HAP-1 (cell line): ENCODE measurements at regions not wholly inside any gene's neighbourhood (a gene's known extent, or its start where the extent isn't known, plus 50 kb on each side); places are given as distances from the start of the nearest gene placed in this dataset.
"Not testable (repeated sequence)": the region's sequence is repeated elsewhere in the genome, so short reads cannot be mapped to it uniquely, and the experiment has no call there.

Experiments
- DNase-seq, 2 experiments: peaks; one replicate each; pipeline ENCODE4 v3.0.0-alpha.2; 2016 to 2020; ENCODE audit warnings: low spot score in 2 of 2
- H3K27me3 ChIP-seq: fragments of 250-450 bp; sonication (Bioruptor Pico); 2 replicates; pipeline ENCODE4 v1.5.1; 2020; ENCODE audit warnings: low read depth, mild to moderate bottlenecking, moderate library complexity
- H3K36me3 ChIP-seq: fragments of 250-450 bp; sonication (Bioruptor Pico); replicated peaks from 2 replicates; pipeline ENCODE4 v1.5.1; 2020; ENCODE audit warnings: mild to moderate bottlenecking
- H3K4me1 ChIP-seq: fragments of 250-450 bp; sonication (Bioruptor Pico); 2 replicates; pipeline ENCODE4 v1.5.1; 2020; ENCODE audit warnings: mild to moderate bottlenecking
- H3K4me3 ChIP-seq: fragments of 250-450 bp; sonication (Bioruptor Pico); 2 replicates; pipeline ENCODE4 v1.5.1; 2020; ENCODE audit warnings: mild to moderate bottlenecking, moderate library complexity
- H3K9me3 ChIP-seq: fragments of 250-450 bp; sonication (Bioruptor Pico); 2 replicates; pipeline ENCODE4 v1.5.1; 2020; ENCODE audit warnings: mild to moderate bottlenecking, moderate library complexity
- in situ Hi-C: fragments of 300-500 bp; cut with MboI; formaldehyde crosslinking; loops from 3 replicates; pipeline ENCODE4 v1.14.3; 2020; ENCODE audit warnings: low sequenced_read_pairs, inconsistent platforms, mixed read lengths

- in situ Hi-C loops, DNase-seq, H3K4me3 ChIP-seq, H3K27me3 ChIP-seq, H3K9me3 ChIP-seq, H3K4me1 ChIP-seq, H3K36me3 ChIP-seq: not testable (repeated sequence)
These were observed 144.6 kb upstream of the DUSP22 start for GRCh38 chr6:147651-148050.

GRCh38 chr6:148051-148984 lies 144.0 kb upstream of the DUSP22 start:
- H3K4me3 ChIP-seq, H3K9me3 ChIP-seq, H3K4me1 ChIP-seq, H3K27me3 ChIP-seq, in situ Hi-C loops, H3K36me3 ChIP-seq: not testable (repeated sequence)
- peak in 1 of 2 experiments; percentile 76 for DNase-seq

GRCh38 chr6:150147-150546 lies 142.1 kb upstream of the DUSP22 start:
- H3K27me3 ChIP-seq, H3K4me1 ChIP-seq, H3K9me3 ChIP-seq, H3K4me3 ChIP-seq, H3K36me3 ChIP-seq, in situ Hi-C loops, DNase-seq: not testable (repeated sequence)

DNA sequence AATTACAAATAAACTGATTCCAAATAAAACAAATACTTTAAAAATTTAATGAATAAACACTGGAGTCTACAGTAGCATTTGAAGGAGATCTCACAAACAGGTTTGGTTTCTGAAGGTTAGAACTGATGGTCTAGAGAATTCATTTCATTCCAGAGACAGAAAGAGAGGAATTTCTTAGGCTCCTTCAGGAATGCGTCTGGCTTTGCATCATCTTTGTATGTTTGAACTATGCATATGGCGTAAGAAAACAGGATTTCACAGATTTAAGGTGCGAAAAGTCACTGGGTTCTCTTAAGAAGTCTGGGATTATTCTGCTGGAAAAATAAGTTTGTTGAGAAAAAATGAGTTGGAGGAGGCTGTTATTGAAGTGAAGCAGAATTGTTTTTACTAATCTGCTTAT lies 139.9 kb upstream of the DUSP22 start:
- H3K36me3 ChIP-seq, in situ Hi-C loops, DNase-seq, H3K9me3 ChIP-seq, H3K4me1 ChIP-seq, H3K4me3 ChIP-seq, H3K27me3 ChIP-seq: not testable (repeated sequence)

- H3K4me3 ChIP-seq, H3K9me3 ChIP-seq, in situ Hi-C loops, H3K36me3 ChIP-seq, H3K4me1 ChIP-seq, DNase-seq, H3K27me3 ChIP-seq: not testable (repeated sequence)
These were observed 139.3 kb upstream of the DUSP22 start for GRCh38 chr6:153026-153425.

DNA sequence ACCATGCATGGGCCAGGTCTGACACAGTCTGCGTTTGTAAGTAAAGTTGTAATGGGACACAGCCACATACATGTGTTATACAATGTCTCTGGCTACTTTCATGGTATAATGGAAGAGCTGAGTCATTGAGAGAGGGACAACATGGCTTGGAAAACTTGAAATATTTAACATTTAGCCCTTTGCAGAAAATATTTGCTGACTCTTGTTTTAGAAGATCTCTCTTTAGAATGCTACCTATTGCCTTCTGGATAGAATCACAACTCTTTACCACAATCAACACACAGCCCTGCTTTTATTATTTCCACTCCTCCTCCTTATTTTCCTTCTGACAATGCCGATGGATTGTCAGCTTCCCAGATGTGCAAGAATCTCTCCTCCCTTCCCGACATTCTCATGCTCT lies 138.4 kb upstream of the DUSP22 start:
- H3K4me3 ChIP-seq, H3K36me3 ChIP-seq, H3K27me3 ChIP-seq, in situ Hi-C loops, H3K9me3 ChIP-seq, H3K4me1 ChIP-seq, DNase-seq: not testable (repeated sequence)

- DNase-seq, in situ Hi-C loops, H3K4me3 ChIP-seq, H3K27me3 ChIP-seq, H3K36me3 ChIP-seq, H3K4me1 ChIP-seq, H3K9me3 ChIP-seq: not testable (repeated sequence)
These were observed 137.8 kb upstream of the DUSP22 start for GRCh38 chr6:154321-155092.

DNA sequence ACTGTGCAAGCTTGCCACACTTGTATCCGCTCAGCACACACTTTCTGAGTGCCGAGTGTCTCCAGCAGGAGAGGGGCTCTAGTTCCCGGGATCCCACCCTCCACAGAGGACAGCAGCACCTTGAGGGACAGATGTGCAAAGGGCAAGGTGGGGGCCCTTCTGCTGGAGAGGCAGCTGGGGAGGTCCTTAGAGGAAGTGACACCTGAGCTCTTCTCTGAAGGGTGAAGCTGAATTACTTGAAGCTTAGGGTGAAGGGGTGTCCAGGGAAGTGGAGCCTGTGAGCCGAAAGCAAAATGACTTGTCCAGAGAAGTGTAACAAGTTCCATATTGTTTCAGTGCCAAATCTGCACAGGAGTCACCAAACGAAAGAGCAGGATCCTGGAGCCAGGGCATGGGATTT lies 136.3 kb upstream of the DUSP22 start:
- in situ Hi-C loops, result no loop called here
- no peaks in the 10 kb centered on the region for H3K9me3 ChIP-seq
- DNase-seq, result no peak
- H3K4me1 ChIP-seq, result no peaks in the 10 kb centered on the region
- no peak overlapping the region for H3K4me3 ChIP-seq
- no peaks in the 10 kb centered on the region for H3K27me3 ChIP-seq
- H3K36me3 ChIP-seq, result no peaks in the 10 kb centered on the region

DNA sequence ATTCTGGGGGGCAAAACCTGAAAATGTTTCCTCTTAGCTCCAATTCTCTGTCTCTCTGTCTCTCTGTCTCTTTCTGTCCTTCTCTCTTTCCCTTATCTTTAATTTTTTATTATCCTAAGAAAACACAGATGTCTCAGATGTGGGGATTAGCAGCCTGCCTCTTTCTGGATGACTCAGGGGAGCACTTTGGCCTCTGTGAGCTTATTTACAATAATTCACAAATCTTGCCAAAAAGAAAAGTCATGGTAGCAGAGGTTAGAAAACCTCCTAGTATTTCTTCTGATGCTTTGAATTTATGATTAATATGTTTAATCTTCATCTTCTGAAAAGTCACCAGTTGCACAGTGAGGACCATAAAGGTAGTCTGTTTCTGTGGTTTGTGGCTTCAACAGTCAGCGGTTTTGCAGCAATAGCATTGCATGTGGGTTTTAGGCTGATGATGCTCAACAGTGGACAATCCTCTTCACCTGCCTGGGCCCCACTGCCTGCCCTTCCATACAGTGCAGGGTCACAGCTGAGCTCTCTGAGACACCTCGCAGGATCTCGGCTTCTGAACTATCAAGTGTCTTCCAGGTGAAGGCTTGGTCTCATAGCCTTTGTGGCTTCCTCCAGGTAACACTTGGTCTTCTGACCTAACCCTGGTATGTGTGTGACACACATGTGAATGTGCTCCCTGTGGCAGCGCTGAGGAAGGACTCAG lies 135.7 kb upstream of the DUSP22 start:
- H3K4me3 ChIP-seq, H3K9me3 ChIP-seq, H3K27me3 ChIP-seq, in situ Hi-C loops, H3K36me3 ChIP-seq, DNase-seq, H3K4me1 ChIP-seq: not testable (repeated sequence)

- H3K36me3 ChIP-seq, DNase-seq, H3K4me3 ChIP-seq, H3K27me3 ChIP-seq, H3K9me3 ChIP-seq, H3K4me1 ChIP-seq, in situ Hi-C loops: not testable (repeated sequence)
These were observed 135.1 kb upstream of the DUSP22 start for GRCh38 chr6:157176-157575.

DNA sequence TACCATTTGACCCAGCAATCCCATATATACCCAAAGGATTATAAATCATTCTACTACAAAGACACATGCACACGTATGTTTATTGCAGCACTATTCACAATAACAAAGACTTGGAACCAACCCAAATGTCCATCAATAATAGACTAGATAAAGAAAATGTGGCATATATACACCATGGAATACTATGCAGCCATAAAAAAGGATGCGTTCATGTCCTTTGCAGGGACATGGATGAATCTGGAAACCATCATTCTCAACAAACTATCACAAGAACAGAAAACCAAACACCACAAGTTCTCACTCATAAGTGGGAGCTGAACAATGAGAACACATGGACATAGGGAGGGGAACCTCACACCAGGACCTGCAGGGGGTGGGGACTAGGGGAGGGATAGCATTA lies 130.6 kb upstream of the DUSP22 start:
- H3K27me3 ChIP-seq, H3K4me3 ChIP-seq, in situ Hi-C loops, H3K9me3 ChIP-seq, DNase-seq, H3K36me3 ChIP-seq, H3K4me1 ChIP-seq: not testable (repeated sequence)

DNA sequence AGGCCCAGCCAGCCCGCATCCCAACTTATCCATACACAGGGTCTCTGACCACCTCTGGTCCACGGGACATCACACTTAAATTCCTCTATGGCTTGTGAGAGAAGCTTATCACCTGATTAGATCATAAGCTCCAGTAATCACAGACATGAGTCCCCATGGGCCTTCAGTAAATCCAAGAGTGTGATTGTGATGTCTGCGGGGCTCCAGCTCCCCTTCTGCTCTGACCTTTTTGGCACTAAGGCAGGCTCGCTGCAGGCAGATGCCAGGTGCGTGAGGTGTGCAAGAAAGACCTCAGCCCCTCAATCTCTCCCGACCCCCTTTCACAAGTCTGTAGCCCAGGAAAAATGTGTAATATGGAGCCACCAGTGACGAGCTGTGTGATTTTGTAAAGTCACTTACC lies 127.6 kb upstream of the DUSP22 start:
- Histone ChIP-seq H3K4me3 (no peak overlapping the region), H3K36me3 (no peaks in the 10 kb centered on the region), H3K9me3 (no peaks in the 10 kb centered on the region), H3K27me3 (no peaks in the 10 kb centered on the region), H3K4me1 (no peaks in the 10 kb centered on the region)
- in situ Hi-C loops, result no loop called here
- no peak for DNase-seq

DNA sequence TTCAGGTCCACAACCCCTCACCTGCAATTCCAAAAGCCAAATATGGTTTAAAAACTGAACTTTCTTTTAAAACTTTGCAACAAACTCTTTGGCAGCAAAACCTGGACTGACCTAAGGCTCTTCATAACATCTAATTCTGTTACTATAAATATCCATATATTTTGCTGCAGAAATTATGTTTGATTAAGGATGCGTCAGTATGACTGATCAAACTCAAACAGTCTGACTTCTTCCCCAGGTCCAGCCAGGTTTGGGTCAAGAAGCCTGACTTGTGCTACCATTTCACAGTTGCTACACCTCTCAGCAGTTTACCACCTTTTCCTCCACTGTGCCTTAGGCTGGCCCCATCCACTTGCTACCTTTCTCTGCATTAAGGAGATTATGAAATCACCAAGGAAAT lies 127.0 kb upstream of the DUSP22 start:
- no peaks in the 10 kb centered on the region for H3K27me3 ChIP-seq
- in situ Hi-C loops, result no loop called here

DNA sequence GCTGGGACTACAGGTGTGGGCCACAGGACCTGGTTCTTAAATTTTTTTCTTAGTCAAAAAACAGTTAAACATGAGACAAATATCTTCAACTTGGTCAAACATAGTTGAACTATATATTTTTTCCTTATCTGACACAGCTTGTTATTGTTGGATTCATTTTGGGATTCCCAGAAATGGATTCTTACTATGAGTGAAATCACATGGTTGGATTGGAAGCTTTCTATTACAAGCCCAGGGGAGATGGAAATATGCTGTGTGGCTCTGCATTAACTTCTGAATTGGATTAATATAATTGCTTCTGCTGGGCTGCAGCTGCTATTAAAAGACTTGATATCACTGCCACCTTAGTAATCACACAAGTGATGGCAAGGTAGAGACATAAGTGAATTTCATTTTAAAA lies 126.4 kb upstream of the DUSP22 start:
- no peaks in the 10 kb centered on the region for H3K36me3 ChIP-seq

More for the DNA sequence above, 127.0 kb upstream of the DUSP22 start:
- DNase-seq, result no peak
- Histone ChIP-seq H3K4me1 (no peaks in the 10 kb centered on the region), H3K9me3 (no peaks in the 10 kb centered on the region), H3K4me3 (no peak overlapping the region), H3K36me3 (no peaks in the 10 kb centered on the region)

More for the DNA sequence above, 126.4 kb upstream of the DUSP22 start:
- Histone ChIP-seq H3K9me3 (no peaks in the 10 kb centered on the region), H3K4me3 (no peak overlapping the region), H3K27me3 (no peaks in the 10 kb centered on the region), H3K4me1 (no peaks in the 10 kb centered on the region)
- in situ Hi-C loops, result no loop called here
- no peak for DNase-seq
